Uterus (tissue), 2 donors: ENCODE measurements at regions not wholly inside any gene's neighbourhood (a gene's known extent, or its start where the extent isn't known, plus 50 kb on each side); places are given as distances from the start of the nearest gene placed in this dataset.

ENCODE experiments used
- POLR2A ChIP-seq, 2 donors: fragments of 450-650 bp; IDR thresholded peaks; one replicate each; pipeline ENCODE4 v1.6.1; 2016; ENCODE audit warnings: antibody characterized with exemption in 2 of 2, mild to moderate bottlenecking in 1 of 2, moderate library complexity in 1 of 2
- TF ChIP-seq, protein P1 (sequence below), 4 experiments: fragments of 200-600 bp in 2 of 4; fragments of 450-650 bp in 2 of 4; sonication (generic) in 2 of 4; IDR thresholded peaks; one replicate each; pipeline ENCODE4 v1.5.1; 2016 to 2019; ENCODE audit warnings: antibody characterized with exemption in 4 of 4, mild to moderate bottlenecking in 2 of 4, moderate library complexity in 1 of 4

DNA sequence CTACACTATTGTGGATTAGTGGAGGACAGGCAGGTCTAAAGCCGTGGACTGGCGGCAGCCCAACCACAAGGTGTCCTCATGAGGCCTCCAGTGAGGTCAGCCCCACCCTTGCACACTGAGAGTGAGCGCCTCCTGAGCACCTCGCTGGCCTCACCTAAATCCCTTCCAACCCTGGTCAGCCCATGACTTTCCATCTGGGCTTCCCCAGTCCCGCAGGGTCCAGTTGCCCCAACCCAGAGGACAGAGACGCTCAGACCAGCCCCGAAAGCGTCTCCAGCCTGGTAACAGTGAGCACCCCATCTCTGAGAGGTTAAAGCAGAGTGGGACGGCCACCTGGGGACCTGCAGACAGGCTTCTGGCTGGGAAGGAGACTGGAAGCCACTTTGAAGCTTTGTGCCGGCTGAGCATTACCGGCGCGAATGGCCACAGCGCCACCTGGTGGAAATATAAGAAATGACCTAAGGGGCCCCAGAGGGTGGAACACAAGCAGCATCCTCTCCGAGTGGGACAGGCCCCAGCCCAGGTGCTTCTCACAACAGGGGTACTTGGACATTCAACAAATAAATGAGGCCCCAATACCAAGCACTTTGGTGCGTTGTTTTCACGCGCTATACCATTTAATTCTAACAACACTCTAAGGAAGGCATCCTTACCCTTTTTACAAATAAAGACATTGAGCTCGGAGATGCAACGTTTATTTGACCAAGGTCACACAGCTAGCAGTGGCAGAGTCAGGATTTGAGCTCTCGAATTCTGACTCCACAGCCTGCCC lies 65.7 kb upstream of the TOP1 start:
- TF ChIP-seq, protein P1, sequence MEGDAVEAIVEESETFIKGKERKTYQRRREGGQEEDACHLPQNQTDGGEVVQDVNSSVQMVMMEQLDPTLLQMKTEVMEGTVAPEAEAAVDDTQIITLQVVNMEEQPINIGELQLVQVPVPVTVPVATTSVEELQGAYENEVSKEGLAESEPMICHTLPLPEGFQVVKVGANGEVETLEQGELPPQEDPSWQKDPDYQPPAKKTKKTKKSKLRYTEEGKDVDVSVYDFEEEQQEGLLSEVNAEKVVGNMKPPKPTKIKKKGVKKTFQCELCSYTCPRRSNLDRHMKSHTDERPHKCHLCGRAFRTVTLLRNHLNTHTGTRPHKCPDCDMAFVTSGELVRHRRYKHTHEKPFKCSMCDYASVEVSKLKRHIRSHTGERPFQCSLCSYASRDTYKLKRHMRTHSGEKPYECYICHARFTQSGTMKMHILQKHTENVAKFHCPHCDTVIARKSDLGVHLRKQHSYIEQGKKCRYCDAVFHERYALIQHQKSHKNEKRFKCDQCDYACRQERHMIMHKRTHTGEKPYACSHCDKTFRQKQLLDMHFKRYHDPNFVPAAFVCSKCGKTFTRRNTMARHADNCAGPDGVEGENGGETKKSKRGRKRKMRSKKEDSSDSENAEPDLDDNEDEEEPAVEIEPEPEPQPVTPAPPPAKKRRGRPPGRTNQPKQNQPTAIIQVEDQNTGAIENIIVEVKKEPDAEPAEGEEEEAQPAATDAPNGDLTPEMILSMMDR (IDR thresholded peaks at IDR 0.05), result peak; percentile 78 to 96 (median 82)
- no peak for TF ChIP-seq POLR2A (IDR thresholded peaks at IDR 0.05)
